ENCODE measurements at regions not wholly inside any gene's neighbourhood (a gene's known extent, or its start where the extent isn't known, plus 50 kb on each side); places are given as distances from the start of the nearest gene placed in this dataset.

DNA sequence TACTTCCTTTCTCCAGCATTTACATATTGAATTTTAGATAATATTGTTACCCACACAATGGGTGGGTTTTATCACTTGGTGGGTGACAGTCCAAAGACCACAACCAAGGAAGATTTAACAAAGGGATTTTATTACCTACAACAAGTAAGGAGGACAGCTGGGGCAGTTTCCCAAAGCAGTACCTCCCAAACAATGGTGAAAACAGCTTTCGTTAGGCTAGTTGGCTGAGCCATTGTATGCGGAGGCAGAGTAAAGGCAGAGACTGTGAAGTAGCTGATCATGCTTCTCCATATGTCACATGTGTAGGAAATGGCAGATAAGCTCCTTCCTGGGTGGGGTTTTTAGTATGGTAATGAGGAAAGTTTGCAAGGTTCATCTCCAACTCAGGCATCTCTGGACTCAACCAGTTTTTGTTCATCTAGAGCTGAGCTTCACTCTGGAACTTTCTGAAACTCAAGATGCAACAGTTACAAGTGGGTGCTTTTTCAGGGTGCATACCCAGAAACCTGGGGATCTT lies 104.3 kb upstream of the PSMD7 start:
- TF ChIP-seq, protein P1, sequence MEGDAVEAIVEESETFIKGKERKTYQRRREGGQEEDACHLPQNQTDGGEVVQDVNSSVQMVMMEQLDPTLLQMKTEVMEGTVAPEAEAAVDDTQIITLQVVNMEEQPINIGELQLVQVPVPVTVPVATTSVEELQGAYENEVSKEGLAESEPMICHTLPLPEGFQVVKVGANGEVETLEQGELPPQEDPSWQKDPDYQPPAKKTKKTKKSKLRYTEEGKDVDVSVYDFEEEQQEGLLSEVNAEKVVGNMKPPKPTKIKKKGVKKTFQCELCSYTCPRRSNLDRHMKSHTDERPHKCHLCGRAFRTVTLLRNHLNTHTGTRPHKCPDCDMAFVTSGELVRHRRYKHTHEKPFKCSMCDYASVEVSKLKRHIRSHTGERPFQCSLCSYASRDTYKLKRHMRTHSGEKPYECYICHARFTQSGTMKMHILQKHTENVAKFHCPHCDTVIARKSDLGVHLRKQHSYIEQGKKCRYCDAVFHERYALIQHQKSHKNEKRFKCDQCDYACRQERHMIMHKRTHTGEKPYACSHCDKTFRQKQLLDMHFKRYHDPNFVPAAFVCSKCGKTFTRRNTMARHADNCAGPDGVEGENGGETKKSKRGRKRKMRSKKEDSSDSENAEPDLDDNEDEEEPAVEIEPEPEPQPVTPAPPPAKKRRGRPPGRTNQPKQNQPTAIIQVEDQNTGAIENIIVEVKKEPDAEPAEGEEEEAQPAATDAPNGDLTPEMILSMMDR (CRISPR knock-in tag; IDR thresholded peaks at IDR 0.05) = no peak
- no peak for TF ChIP-seq ZNF441 (CRISPR knock-in tag; IDR thresholded peaks at IDR 0.05; ENCODE audit: borderline replicate concordance)
- TF ChIP-seq ZC3H13 (CRISPR knock-in tag; IDR thresholded peaks at IDR 0.05) = no peak
- TF ChIP-seq ZNF614 (CRISPR knock-in tag; IDR thresholded peaks at IDR 0.05; ENCODE audit: borderline replicate concordance) = no peak
- TF ChIP-seq ZNF792 (CRISPR knock-in tag; IDR thresholded peaks at IDR 0.05) = no peak

Measured in HepG2 (cell line).